ENCODE measurements at regions not wholly inside any gene's neighbourhood (a gene's known extent, or its start where the extent isn't known, plus 50 kb on each side); places are given as distances from the start of the nearest gene placed in this dataset.

DNA sequence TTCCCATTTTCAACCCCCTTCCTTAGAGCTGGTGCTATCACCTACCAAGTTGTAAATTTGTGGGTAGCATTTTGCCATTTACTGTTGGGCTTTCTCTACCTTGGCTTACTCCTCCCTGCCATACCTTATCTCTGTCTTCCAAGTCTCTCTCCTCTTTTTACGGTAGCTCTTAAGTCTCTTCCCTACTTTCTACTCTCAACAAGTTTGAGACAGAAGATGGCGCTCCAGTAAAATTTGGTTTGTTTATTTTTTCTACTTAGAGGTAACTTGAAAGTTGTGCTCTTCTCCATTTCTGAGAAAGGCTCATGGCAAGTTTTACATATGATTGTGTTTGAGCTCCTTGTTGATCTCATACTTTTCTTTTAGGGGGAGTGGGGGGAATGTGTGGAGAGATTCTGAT is 1508.1 kb downstream of the TECRL start:
- DNase-seq (ENCODE audit: low read depth): no peak

DNA sequence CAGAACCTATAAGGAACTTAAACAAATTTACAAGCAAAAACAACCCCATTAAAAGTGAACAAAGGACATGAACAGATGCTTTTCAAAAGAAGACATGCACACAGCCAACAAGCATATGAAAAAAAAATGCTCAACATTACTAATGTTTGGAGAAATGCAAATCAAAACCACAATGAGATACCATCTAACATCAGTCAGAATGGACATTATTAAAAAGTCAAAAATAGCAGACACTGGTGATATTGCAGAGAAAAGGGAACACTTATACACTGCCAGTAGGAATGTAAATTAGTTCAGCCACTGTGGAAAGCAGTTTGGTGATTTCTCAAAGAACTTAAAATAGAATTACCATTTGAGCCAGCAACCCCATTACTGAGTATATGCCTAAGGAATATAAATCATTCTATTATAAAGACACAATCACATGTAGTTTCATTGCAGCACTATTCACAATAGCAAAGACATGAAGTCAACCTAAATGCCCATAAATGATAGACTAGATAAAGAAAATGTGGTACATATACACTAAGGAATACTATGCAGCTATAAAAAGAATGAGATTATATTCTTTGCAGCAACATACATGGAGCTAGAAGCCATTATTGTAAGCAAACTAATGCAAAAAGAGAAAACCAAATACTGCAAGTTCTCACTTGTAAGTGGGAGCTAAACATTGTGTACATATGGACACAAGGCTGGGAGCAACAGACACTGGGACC is 1509.4 kb downstream of the TECRL start:
- DNase-seq (ENCODE audit: low read depth): no peak

DNA sequence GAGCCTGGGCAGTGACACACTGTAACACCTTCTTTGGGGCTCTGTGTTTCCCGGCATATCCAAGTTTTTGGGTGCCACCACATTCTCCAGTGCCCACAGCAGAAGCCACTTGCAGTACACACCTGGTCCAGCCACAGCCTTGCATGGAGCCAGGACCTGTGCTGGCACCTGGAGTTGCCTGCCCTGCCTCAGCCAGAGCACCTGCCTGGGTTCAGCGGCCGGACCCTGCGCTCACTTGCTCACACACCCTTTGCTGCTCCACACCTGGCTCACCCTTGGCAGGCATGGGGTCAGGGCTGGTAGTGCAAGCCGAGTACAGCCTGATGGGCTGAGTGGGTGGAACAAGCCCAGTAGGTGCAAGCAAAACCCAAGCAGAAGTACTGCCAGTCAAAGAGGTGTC is 1511.1 kb downstream of the TECRL start:
- no peak for DNase-seq (ENCODE audit: low read depth)

DNA sequence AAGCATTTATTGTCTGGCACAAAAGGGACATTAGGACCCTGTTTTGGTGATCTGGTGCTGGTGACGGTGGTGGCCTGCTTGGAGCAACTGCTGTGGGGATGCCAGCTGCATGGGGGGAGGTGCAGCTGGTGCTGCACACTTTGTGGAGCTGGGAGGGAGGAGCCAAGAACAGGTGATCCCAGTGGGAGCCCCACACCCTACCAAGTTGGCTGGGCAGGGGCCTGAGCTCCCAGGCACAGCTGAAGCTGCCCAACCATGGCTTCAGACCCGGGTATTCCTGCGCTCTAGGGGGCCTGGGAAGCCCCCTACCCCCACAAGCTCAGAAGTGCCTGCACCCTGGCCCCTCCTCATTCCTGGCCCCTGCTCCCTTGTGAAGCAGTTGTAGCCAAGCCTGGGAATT is 1512.5 kb downstream of the TECRL start:
- DNase-seq (ENCODE audit: low read depth): no peak

DNA sequence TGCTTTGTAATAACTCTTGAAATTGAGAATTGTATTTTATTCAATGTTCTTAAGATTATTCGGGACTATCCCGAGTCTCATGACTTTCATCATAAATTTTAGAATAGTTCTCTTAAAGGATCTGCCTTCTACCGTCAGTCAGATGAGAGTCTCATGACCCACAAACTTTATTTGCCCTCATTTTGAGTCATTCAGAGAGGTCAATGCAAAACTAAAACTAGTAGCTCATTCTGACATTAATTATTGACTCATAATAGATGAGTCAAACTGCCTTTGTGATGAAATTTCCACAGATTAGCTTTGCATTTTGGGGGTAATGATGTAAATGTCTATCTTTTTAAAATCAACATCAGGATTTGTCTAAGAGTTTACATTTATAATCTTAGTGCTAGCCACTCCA is 1527.3 kb downstream of the TECRL start:
- no peak for DNase-seq (ENCODE audit: low read depth)

DNA sequence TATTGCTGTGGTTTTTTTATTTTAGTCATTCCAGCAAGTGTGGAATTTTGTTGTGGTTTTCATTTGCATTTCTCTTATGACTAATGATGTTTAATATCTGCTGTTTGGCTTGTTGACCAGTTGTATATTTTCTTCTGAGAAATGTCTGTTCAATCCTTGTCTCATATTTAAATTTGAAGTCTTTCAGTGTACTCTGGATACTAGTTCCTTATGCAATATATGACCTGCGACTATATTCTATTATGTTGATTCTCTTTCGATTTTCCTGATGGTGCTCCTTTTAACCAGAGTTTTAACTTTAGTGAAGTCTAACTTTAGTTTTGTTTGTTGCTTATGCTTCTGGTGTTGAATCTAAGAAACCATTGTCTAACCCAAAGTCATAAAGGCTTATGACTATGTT is 1528.0 kb downstream of the TECRL start:
- no peak for DNase-seq (ENCODE audit: low read depth)

DNA sequence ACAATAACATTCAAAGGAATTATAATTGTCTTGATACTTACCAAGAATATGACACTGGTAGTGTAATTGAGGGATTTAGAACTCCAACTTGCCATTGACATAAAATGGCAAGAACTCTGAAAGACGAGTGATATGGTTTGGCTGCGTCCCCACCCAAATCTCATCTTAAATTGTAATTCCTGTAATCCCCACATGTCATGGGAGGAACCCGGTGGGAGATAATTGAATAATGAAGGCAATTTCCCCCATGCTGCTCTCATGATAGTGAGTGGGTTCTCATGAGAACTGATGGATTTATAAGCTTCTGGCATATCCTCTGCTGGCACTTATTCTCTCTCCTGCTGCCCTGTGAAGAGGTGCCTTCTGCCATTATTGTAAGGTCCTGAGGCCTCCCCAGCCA is 1536.4 kb downstream of the TECRL start:
- no peak for DNase-seq (ENCODE audit: low read depth)

DNA sequence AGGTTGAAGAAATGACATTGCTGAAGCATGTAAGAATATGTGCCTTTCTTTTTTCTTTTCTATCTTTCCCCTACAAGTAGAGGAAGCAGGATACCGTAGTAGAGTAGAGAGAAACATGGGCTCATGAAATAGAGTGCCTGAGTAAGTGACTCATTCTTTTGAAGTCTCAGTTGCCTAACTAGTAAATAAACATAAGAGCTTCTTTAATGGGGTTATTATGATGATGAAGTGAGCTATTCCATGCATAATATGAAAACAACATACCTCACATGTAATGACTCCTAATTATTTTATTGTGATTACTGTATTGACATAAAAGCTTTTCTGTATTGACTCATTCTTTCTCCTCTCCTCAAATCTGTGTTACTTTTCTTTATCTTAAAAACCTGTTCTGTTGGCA is 1538.2 kb downstream of the TECRL start:
- no peak for DNase-seq (ENCODE audit: low read depth)

DNA sequence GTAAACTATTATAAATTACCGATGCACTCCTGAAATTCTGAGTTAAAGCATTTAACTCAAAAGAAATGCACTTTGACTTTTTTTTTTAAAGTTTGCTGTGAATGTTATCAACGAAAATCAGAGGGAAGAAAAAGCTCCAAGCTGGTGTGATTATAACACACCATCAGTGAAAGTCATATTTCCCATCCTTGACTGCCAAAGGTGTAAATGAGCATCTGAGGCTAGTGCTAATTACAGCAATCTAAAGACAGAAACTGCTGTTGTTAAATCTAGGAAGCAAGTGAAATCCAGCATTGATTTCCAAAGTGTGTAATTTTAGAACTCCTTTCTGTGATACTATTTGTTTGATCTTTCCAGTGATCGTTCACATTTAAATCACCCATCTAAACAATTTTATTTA is 1538.8 kb downstream of the TECRL start:
- no peak for DNase-seq (ENCODE audit: low read depth)

DNA sequence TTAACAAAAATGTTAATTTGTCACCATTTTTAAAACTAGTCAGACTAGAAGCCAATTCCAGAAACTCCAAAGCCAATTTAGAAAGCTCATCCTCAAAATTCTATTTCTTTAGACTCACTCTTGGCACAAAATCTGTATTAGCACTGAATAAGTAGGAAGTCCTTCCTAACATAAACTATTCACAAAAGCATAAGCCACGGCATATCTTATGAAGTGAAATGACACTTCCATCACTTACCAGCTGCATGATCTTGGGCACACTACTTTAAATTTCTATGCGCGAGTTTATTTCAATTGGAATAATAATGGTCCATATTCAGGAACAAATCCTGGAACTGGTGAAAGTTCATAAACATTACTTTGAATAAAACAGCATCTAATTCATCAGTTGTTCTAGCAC is 1544.0 kb downstream of the TECRL start:
- DNase-seq (ENCODE audit: low read depth): no peak

DNA sequence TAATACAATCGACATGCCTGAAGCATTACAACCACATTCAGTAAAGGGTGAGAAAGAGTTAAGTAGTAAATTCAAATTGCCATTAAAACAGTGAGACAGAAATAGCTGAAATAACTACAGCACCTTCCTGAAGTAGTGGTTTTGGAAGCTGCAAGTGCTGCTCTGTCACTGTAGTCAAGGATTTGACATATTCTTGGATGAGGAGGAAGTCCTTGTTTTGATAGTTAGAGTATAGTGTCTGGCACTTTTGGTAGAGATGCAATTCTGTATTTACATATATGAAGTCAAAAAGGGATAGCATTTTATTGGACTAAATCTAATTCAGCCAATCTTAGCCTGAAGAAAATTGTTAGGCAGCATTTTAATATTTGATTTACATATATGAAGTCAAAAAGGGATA is 1559.6 kb downstream of the TECRL start:
- no peak for DNase-seq (ENCODE audit: low read depth)

DNA sequence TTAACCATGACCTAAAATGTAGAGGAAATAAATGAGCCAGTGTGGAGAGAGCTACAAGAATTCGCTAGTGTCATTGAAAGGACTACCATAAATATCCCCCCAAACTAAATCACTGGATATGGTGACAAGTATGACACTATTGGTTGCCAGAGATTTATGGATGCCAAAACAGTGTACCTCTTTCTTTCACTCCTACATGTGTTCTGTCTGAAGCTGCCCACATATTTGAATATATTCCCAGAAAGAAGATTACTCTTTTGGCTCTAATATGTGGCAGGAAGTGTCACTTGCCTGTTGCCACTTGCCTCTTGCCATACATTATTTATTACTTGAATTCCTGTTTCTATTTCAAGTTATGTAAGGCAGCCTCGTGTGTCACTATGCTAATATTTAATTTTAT is 1573.6 kb downstream of the TECRL start:
- DNase-seq (ENCODE audit: low read depth): no peak

DNA sequence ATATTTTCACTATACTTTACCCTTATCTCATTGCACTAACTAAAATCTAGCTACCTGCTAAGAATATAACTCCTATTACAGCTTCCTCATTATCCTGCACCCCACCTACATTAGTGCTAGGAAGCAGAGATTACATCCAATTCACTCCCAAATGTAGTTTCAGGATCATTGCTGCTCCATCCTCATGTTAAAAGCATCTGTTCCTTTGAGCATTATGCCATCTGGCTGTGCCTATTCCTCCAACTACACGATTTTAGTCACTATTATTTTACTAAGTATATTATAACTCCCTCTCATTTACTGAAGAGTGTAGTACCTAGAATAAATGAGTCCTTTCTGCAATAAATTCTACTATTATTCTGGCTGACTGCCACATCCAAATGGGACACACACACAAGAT is 1586.9 kb downstream of the TECRL start:
- DNase-seq (ENCODE audit: low read depth): no peak

DNA sequence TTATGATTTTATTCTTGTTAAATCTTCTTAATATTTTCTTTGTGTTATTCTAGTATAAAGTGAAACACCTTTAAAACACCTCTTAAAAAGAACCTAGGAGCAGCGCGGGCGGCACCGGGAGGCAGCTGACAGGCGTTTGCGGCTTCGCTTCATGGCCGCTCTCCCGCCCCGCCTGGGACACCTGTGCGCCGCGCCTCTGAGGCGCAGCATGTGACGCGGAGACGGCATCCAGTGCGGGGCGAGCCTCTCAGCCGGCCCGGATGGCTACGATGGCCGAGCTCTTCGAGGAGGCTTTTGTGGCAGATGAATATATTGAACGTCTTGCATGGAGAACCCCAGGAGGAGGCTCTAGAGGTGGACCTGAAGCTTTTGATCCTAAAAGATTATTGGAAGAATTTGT is 1592.7 kb downstream of the TECRL start:
- DNase-seq (ENCODE audit: low read depth): no peak

DNA sequence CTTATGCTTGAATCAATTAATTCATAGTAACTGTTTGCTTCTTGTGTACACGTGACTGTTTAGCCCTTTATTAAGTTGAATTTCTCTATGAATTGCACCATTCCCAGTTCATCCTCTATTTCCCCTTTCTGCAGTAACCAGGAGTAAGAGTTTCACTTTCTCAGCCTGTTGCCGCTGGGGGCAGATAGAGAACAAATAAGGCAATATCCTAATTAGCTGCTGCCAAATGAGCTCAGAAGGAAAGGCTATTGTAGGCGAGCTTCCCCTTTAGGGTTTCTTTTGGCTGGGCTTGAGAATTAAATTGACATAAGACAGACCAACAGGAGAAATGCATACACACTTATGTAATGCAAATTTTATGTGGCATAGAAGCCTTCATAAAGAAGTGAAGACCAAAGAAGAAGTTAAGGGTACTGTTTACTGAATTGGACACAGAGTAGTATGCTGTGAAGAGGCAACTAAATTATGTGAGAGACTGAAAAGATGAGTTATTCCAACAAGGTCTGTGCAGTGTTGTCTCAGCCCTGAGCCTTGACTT is 1594.7 kb downstream of the TECRL start:
- DNase-seq (ENCODE audit: low read depth): no peak

DNA sequence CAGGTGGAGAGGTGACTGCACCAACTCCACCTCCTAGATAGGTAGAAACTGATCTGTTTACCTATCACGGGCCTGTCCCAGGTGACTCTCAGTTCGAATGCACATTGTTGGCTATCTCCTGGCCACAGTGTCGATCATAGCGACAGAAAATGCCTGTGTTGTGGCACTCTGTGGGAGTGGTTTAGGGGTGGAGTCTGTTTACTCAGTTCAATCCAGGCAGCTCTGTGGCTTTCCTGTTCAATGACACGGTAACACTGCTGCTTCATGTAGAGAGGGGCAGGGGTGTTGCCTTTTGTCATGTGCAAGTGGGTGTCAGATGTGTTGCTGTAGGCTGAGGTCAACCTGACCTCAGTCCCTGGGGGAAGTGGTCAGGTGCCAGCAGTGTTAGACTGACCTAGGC is 1602.4 kb downstream of the TECRL start:
- DNase-seq (ENCODE audit: low read depth): no peak

DNA sequence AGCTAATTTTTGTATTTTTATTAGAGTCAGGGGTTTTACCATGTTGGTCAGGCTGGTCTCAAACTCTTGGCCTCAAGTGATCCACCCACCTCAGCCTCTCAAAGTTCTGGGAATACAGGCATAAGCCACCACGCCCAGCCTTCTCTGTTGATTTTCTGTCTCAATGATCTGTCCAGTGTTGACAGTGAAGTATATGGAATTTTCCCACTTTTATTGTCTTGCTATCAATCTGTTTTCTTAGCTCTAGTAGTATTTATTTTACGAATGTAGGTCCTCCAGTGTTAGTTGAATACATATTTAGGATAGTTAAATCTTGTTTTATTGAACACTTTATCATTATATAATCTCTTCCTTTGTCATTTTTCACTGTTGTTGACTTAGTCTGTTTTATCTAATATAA is 1603.9 kb downstream of the ADGRL3 start:
- DNase-seq (ENCODE audit: low read depth): no peak

DNA sequence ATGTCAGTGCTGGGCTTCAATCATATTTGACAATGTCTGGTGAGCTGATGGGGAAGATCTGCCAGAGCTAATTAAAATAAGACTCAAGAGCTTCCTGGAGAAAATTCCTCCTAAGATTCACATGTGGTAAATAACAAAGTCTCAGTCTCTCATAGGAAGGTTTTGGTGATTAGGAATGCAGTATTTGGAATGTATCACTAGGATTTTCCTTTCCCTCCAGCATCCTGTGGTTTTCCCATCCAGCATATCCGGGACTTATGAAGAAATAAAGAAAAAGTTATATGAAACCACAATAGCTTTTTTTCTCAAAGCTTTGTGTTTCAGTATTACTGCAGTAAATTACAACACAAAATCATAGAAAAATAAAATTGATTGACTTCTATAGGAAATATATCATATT is 1597.1 kb downstream of the ADGRL3 start:
- no peak for DNase-seq (ENCODE audit: low read depth)

DNA sequence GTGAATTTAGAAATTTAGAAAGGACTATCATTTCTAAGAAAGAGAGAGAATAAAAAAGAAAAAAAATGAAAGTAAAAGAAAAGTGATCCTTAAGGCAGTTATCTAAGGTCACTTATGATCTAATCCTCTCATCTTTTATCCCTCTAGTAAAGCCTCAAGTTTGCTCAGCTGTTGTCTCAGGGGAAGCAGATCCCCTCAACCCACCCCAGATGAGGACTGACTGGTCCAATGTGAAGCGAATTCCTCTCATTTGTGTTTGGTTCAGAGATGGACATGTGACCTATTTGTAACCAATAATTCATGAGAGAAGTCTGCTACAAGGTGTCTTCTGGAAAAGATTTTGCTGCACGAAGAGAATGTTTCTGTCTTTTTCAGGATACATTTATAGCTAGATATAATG is 1591.3 kb downstream of the ADGRL3 start:
- no peak for DNase-seq (ENCODE audit: low read depth)

DNA sequence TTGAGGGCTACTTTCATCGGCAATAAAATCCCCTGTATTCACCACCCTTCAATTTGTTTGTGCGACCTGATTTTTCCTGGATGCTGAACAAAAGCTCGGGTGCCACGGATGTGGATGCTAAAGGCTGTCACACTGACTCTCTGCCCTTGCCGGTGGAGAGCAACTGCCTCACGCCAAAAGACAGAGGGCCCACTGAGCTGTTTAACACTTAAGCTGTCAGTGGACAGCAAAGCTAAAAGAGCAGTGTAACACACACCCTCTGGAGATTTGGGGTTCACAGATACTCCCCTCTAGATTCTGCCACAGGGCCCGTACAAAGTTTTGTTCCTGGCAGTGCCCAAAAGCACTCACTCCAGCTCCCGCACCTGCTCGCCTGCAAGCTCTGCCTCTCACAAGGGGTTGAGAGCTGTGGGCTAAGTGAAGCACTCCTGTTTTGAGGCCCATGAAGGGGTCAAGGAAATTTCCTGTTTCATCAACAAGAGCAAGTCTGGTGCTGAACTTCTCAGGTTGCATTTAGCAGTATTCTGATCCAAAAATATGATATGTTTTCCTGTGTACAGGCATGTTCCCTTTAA is 1571.9 kb downstream of the ADGRL3 start:
- DNase-seq (ENCODE audit: low read depth): no peak

DNA sequence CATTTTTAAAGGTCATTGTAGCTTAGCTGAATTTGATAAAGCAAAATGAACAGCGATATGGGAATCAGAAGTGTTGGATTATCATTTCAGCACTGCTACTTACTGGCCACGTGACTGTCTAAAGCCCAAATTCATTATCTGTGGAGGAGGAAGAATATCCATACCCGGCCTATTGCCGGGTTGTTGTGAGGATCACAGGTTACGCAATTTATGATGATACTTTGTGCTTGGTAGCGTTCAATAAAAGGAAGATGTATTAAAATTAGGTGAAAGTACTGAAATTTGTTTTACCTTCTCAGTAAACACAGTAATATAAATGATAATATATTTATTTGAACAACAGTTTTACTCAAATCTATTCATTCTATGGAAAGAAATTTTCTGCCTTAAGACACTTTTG is 1540.2 kb downstream of the ADGRL3 start:
- DNase-seq (ENCODE audit: low read depth): no peak

DNA sequence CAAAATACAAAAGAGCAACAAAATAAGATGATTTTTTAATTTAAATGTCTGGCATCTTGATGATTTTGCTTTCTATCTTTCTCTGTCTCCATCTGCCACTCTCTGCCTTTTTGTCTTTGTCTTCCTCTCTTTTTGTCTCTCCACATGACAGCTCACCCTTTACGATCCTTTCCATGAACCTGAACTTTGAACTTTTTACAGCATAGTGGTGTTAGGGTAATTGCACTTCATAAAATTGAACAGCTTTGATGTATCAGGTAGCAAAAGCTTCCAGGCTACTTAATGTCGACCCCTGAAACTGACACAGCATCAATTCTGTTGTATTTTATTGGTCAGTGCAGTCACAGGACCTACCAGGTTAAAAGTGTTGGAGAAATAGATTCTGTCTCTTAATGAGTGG is 1517.0 kb downstream of the ADGRL3 start:
- no peak for DNase-seq (ENCODE audit: low read depth)

DNA sequence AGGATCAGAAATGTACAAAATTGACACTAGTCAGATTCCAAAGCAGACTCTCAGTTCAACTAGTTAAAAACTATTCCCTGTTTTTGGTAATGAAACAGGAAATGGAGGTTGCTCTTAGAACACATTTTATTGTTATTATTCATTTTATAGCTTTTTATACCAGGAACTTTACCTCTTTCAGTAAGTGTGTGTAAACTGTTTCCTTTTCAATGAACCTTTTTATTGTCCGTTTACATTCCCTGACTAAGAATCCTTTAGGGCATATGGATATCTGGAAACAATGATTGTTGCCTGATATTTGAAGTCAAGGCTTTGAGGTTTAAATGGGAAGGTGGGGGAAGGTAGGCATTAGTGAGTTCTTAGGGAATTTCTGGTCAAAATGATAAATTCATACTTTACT is 1511.4 kb downstream of the ADGRL3 start:
- no peak for DNase-seq (ENCODE audit: low read depth)
